ENCODE measurements at regions not wholly inside any gene's neighbourhood (a gene's known extent, or its start where the extent isn't known, plus 50 kb on each side); places are given as distances from the start of the nearest gene placed in this dataset.

DNA sequence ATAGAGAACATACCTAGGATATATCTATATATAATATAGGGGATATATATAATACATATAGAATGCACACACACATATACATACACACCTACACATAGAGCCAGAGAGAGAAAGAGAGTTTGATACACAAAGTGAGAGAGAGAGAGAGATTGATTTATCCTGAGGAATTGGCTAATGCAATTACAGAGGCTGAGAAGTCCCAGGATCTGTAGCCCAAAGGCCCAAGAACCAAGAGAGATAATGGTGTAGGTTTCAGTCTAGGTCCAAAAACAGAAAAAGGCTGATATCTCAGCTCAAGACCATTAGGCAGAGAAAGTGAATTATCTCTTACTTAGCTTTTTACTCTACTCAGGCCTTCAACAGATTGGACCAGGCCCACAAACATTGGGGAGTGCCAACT, 715.0 kb upstream of the LCORL start:
- H3K4me1 Mint-ChIP-seq (ENCODE audit: low read depth): no peaks in the 10 kb centered on the region
- H3K9me3 Mint-ChIP-seq: no peaks in the 10 kb centered on the region

DNA sequence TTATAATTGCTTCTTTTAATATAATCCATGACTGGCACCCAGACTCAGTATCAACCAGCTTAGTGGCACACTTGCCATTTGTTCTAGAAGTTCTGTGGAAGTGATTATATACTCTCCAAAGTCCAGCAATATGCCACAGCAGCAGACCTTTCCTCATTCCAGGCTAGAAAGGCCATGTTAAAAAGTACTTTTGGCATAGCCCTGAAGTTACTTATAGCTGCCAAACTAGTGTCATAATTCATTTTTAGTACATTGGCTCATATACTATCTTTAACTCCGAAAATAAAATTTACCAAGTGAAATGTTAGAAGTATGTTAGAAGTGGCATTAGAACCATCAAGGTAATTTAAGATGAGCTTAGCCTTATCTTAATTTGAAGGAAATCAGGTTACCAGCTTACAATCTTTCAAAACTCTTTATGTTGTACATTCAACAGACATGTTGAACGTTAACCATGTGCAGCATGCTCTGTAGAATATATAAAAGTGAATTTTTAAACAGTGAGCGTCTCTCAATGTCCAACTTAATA, 714.2 kb upstream of the LCORL start:
- no peaks in the 10 kb centered on the region for H3K36me3 Mint-ChIP-seq (ENCODE audit: low read depth)
- no peak for DNase-seq
- no peak overlapping the region for H3K4me3 Mint-ChIP-seq
- H3K27ac Mint-ChIP-seq: no peak overlapping the region
- TF ChIP-seq, protein P1, sequence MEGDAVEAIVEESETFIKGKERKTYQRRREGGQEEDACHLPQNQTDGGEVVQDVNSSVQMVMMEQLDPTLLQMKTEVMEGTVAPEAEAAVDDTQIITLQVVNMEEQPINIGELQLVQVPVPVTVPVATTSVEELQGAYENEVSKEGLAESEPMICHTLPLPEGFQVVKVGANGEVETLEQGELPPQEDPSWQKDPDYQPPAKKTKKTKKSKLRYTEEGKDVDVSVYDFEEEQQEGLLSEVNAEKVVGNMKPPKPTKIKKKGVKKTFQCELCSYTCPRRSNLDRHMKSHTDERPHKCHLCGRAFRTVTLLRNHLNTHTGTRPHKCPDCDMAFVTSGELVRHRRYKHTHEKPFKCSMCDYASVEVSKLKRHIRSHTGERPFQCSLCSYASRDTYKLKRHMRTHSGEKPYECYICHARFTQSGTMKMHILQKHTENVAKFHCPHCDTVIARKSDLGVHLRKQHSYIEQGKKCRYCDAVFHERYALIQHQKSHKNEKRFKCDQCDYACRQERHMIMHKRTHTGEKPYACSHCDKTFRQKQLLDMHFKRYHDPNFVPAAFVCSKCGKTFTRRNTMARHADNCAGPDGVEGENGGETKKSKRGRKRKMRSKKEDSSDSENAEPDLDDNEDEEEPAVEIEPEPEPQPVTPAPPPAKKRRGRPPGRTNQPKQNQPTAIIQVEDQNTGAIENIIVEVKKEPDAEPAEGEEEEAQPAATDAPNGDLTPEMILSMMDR (IDR thresholded peaks at IDR 0.05): no peak
- H3K27me3 Mint-ChIP-seq (ENCODE audit: insufficient read depth): peaks cover 2% of the 10 kb centered on the region; the same call in 1 of the 2 replicates
- no peaks in the 10 kb centered on the region for H3K9me3 Mint-ChIP-seq
- no peaks in the 10 kb centered on the region for H3K4me1 Mint-ChIP-seq (ENCODE audit: low read depth)

More for the DNA sequence above, 715.0 kb upstream of the LCORL start:
- H3K27ac Mint-ChIP-seq: no peak overlapping the region
- TF ChIP-seq, protein P1 (IDR thresholded peaks at IDR 0.05): no peak
- no peaks in the 10 kb centered on the region for H3K36me3 Mint-ChIP-seq (ENCODE audit: low read depth)
- no peak for DNase-seq
- peaks cover 2% of the 10 kb centered on the region; the same call in 1 of the 2 replicates for H3K27me3 Mint-ChIP-seq (ENCODE audit: insufficient read depth)
- H3K4me3 Mint-ChIP-seq: no peak overlapping the region

DNA sequence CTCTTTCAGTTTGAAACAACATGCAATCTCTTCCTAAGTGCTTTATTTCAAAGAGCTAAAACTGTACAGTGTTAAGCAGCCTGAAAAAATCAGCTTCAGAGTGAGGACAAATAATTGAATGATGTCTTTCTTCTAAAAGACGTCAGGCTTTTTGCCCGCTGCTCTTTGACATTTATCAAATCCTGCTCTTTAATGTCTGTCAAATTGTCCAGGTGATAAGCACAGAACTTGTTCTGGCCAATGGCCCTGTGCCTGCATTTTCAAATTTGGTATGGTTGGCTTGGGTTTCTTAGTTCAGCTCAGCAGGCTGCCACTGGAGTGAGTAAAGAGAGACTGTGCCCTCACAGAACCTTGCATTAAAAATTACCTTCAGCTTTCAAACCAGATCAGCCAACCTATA, 712.9 kb upstream of the LCORL start:
- no peak for DNase-seq
- H3K36me3 Mint-ChIP-seq (ENCODE audit: low read depth): no peaks in the 10 kb centered on the region
- peaks cover 2% of the 10 kb centered on the region; the same call in 1 of the 2 replicates for H3K27me3 Mint-ChIP-seq (ENCODE audit: insufficient read depth)
- no peak overlapping the region for H3K4me3 Mint-ChIP-seq
- TF ChIP-seq, protein P1 (IDR thresholded peaks at IDR 0.05): no peak
- H3K27ac Mint-ChIP-seq: no peak overlapping the region
- H3K4me1 Mint-ChIP-seq (ENCODE audit: low read depth): no peaks in the 10 kb centered on the region
- no peaks in the 10 kb centered on the region; the same call in 1 of the 2 replicates for H3K9me3 Mint-ChIP-seq

DNA sequence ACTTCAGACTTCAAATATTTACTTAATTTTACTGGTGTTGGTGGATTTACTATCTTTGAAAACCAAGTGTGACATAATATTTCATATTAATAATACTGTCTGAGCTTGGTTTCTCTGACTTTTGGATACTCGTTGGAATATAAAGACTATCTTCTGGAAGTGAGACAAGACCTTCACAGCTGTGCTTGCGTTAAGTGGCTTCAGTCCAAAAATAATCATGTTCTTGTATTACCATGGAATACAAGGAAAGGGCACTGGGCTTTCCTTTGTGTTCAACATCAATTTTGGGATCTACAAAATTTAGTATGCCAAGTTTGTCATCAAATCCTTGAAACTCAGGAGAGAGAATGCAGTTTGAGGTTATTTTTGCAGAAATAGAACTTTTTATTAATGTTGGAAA, 712.4 kb upstream of the LCORL start:
- TF ChIP-seq, protein P1 (IDR thresholded peaks at IDR 0.05): no peak
- Mint-ChIP-seq H3K4me3 (no peak overlapping the region), H3K27me3 (ENCODE audit: insufficient read depth) (peaks cover 2% of the 10 kb centered on the region; the same call in 1 of the 2 replicates), H3K36me3 (ENCODE audit: low read depth) (no peaks in the 10 kb centered on the region), H3K27ac (no peak overlapping the region), H3K9me3 (no peaks in the 10 kb centered on the region; the same call in 1 of the 2 replicates), H3K4me1 (ENCODE audit: low read depth) (no peaks in the 10 kb centered on the region)
- no peak for DNase-seq

DNA sequence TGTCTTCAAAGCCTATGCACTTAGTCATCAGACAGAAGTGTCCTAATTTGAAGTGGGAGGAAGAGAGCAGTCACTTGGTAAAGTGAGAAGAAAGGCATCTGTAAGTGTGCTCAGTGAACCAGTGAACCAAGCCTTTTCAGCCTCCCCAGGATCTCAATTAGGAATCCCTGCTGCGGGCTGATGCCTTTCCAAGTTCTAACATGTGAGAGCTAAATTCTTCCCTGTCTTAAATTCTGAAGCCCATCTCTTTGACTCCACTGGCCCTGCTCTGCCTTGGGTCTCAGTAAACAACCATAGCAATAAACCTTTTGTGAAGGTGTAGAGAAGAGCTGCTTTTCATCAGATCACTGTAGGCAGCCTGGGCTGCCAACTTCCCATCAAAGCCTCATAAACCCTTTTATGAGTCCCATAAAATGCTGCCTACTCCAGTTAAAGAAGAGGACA, 701.2 kb upstream of the LCORL start:
- TF ChIP-seq, protein P1 (IDR thresholded peaks at IDR 0.05): no peak
- no peaks in the 10 kb centered on the region for H3K36me3 Mint-ChIP-seq (ENCODE audit: low read depth)
- DNase-seq: no peak
- no peak overlapping the region for H3K4me3 Mint-ChIP-seq
- H3K27me3 Mint-ChIP-seq (ENCODE audit: insufficient read depth): peaks cover 2% of the 10 kb centered on the region; the same call in 1 of the 2 replicates
- no peaks in the 10 kb centered on the region for H3K4me1 Mint-ChIP-seq (ENCODE audit: low read depth)
- H3K27ac Mint-ChIP-seq: no peak overlapping the region
- peaks cover 5% of the 10 kb centered on the region for H3K9me3 Mint-ChIP-seq
